GM11168 (cell line): ENCODE measurements at regions not wholly inside any gene's neighbourhood (a gene's known extent, or its start where the extent isn't known, plus 50 kb on each side); places are given as distances from the start of the nearest gene placed in this dataset.

Experiments
- in situ Hi-C: fragments of 300-500 bp; cut with MboI; formaldehyde crosslinking; loops from one replicate; pipeline ENCODE4 v1.12.0; 2022; ENCODE audit warnings: low sequenced_read_pairs; ENCODE audit not compliant: unreplicated experiment

- in situ Hi-C loops = no loop called here
Measured at GRCh38 chr10:78579995-78580394, 488.8 kb upstream of the ZMIZ1 start.

- in situ Hi-C loops = no loop called here
Measured at GRCh38 chr10:78581133-78581694, 487.6 kb upstream of the ZMIZ1 start.

- in situ Hi-C loops = no loop called here
Measured at GRCh38 chr10:78582540-78582939, 486.2 kb upstream of the ZMIZ1 start.

- in situ Hi-C loops = no loop called here
Measured at GRCh38 chr10:78584266-78584665, 484.5 kb upstream of the ZMIZ1 start.

DNA sequence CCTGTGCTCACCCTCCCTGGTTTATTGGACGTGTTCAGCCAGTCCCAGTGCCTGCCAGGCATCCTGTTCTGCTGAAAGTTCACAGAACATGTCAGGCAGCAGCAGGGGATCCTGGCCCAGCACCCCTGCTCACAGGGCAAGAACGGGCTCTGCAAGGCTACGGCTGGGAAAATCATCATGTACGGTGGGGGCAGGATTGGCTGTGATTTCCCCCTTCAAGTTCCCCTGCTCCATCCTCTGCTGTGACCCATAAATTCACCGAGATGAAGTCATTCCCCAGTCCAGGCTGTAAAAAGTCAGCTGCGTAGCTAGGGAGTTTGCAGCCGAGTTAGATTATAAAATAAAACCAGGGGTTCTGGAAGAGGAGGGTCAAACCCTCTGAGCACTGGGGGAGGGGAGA is 484.1 kb upstream of the ZMIZ1 start:
- in situ Hi-C loops = no loop called here

GRCh38 chr10:78585952-78586351 is 482.8 kb upstream of the ZMIZ1 start:
- in situ Hi-C loops = no loop called here

GRCh38 chr10:78588194-78588811 is 480.5 kb upstream of the ZMIZ1 start:
- in situ Hi-C loops = no loop called here

GRCh38 chr10:78589687-78590086 is 479.1 kb upstream of the ZMIZ1 start:
- in situ Hi-C loops = no loop called here

GRCh38 chr10:78591066-78591465 is 477.7 kb upstream of the ZMIZ1 start:
- in situ Hi-C loops = no loop called here

DNA sequence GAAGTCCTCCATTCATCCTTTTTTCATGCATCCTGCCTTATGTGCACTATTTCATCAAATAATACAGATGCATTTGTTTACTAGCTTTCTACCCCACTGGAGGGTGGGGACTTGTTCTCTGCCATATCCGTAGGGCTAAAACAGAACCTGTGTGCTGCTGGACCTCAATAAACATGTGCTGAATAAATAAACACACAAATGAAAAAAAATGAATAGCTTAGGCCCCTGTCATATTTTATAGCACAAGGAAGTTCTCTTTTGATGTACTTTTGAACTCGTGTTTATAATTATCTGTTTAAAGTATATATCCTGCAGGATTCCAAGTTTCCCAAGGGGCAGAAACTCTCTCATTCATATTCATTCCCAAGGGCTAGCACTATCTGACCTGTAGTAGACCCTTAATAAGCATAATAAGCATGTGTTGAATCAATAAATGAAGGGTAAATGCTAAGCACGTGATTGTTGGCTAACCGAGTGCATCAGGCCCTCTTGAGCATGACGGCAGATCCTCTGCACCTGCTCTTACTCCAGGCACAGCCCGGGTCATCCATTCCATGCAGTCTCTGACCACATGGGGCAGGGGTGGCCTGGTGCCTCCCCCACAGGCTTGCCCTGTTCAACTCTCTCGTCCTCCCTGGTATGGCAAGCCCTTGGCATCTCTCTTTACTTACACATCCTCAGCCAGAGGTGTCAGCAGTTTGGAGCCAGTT is 474.1 kb upstream of the ZMIZ1 start:
- in situ Hi-C loops = no loop called here

DNA sequence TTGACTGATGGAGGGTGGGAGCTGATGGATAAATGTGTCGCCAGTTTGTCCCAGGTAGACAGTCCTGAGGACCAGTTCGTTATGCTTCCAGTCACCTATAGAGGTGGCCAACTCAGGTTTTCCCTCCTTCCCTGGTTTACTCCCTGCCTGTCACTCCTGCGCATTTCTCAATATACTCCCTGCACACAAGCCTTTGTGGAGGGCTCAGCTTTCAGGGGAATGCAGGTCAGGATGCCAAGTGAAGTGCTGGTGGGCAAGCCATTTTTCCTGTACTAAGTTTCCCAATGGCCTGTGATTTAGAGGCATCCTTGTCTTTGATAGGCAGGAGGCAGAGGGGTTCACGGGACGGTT is 473.5 kb upstream of the ZMIZ1 start:
- in situ Hi-C loops = no loop called here

- in situ Hi-C loops = no loop called here
Measured at GRCh38 chr10:78596556-78596955, 472.2 kb upstream of the ZMIZ1 start.

DNA sequence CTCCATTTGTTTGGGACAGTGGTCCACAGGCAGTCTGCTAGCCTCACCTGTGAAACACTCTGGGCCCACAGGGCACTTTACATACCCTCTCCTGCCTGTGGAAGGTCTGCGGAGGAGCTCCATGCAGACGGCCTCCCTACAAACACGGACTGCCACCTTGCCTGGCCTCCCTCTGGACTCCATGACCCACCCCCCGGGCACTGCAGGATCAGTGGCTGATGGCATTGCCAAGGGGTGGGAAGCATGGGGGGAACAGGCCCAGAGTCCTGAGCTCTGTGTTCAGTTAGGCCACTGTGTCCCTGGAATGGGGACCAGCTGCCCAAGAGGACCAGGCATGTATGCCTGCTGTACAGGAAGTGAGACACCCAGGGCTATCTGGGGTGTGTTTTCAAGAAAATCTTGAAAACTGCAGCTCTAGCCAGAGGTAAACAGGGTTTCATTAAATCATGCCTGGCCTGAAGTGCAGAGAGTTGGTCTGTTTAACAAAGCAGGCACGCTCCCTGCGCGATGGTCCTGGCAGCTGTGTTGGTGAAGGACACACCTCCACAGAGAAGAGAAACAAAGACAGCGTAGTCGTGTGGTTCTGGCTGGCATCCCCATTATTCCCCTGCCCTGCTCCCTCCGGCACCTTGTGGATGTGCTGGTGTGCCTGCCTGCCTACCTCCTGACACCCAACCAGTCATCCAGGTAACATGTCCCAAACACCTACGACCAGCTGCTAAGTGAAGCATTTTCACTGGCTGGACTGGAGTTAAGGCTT is 470.8 kb upstream of the ZMIZ1 start:
- in situ Hi-C loops = no loop called here

- in situ Hi-C loops = no loop called here
Measured at GRCh38 chr10:78599122-78599853, 469.5 kb upstream of the ZMIZ1 start.

- in situ Hi-C loops = no loop called here
Measured at GRCh38 chr10:78600121-78600665, 468.6 kb upstream of the ZMIZ1 start.

DNA sequence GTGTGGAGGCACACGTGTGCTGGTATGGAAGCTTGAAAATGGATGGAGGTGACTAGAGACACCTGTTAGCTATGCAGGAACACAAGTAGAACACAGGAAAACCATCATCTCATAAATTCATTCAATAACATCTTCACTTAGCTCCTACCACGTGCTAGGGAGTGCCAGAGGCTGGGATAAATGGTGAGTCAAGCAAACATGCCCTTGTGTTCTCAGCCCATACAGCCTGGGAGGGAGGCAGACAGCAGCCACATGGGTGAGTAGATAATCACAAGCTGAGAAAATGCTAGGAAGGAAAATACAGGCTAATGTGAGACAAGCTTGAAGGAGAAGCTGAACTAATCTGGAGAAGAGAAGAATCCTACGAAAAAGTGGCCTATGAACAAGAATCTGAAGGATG is 468.0 kb upstream of the ZMIZ1 start:
- in situ Hi-C loops = no loop called here

DNA sequence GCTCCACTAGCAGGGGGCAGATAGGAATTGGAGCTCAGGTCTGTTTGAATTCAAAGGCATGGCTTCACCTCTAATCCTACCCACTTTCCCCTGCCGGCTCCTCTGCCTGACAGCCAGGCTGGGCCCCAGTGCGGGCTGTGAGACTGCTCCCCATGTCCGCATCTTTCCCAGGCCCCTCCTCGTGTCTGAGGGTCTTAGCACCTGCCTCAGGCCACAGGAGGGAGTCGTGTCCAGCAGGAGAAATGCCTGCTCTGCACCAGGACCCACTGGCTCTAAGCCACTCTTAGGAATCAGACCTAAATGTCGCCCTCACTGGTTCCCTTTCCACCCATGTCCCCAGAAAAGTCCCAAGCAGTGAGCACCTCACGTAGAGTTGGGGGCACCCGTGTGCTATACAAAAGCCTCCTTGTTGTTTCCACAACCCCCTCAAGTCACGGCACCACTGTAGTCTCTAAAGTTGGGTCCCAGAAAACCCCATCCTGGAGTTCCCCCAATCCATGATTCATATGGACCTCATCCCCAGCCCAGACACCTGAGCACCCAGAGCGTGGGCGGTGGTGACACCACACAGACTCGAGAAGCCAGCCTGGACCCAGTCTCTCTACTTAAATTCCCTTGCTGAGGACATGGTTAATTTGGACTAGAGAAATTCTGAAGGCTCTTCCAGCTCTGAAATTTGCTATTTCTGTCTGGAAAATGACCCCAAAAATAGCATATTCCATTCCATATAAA is 466.4 kb upstream of the ZMIZ1 start:
- in situ Hi-C loops = no loop called here

DNA sequence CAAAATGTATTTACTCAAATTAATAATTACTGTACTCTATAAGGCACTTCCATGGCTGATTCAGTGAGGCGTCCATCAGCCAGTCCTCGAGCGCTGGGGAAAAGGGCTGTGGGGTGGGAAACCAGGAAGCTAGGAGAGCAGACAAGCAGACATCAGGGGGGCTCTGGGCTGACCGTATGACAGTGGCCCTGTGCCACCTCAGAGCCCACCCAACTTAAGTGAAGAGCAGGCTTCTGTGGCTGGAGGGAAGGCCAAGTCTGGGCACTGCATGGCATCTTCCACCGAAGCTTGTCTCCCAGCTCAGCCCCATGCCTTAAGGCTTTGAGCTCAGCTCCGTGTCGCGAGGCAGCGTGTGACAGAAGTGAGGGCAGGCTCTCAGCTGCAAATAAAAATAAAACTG is 464.5 kb upstream of the ZMIZ1 start:
- in situ Hi-C loops = no loop called here

DNA sequence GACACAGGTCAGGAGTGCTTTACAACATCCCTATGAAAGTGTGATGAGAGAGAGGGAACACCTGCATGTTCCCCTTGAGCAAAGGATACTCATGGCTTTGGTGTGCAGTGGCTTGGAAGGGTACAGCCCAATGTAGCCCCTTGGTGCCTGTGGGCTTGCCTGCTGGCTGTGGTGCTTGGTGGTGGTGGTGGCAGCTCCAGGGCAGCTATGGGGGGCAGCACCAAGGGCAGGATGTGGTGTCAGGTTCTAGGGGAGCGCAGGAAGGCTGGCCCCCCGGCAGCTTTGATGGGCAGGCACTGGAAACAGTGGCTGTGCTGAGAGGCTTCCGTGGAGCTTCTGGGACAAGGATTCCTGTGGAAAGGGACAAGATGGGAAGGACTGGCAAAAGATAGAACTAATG is 464.0 kb upstream of the ZMIZ1 start:
- in situ Hi-C loops = no loop called here
